AG04450 (cell line): ENCODE measurements at regions not wholly inside any gene's neighbourhood (a gene's known extent, or its start where the extent isn't known, plus 50 kb on each side); places are given as distances from the start of the nearest gene placed in this dataset.
A peak's percentile ranks its signal among the peaks of the same experiment; 100 is the strongest.

ENCODE experiments used
- CTCF ChIA-PET: fragments of 300-600, 350-600 bp; formaldehyde crosslinking; extraction: SDS; loops from one replicate; lab custom pipeline; 2022; ENCODE audit warnings: antibody characterized with exemption, inconsistent platforms; lab: Charles Lee
- POLR2A ChIA-PET: fragments of 350-600 bp; formaldehyde crosslinking; extraction: SDS; loops from one replicate; lab custom pipeline; 2021; ENCODE audit warnings: antibody characterized with exemption, inconsistent platforms; lab: Yijun Ruan, JAX
- DNase-seq: peaks from one replicate; pipeline ENCODE4 v3.0.0-alpha.2; 2011; ENCODE audit warnings: low read depth, low spot score
- H3K27ac ChIP-seq: one replicate; pipeline ENCODE4 v1.5.1; 2012; ENCODE audit warnings: low read depth, low read length, control low read depth
- H3K27me3 ChIP-seq: one replicate; pipeline ENCODE4 v1.6.0; 2012; ENCODE audit warnings: low read length; ENCODE audit not compliant: control insufficient read depth, insufficient read depth
- H3K4me3 ChIP-seq: 2 replicates; pipeline ENCODE4 v1.5.1; 2011; ENCODE audit warnings: mild to moderate bottlenecking, low read depth, low read length, control low read depth
- H3K9me3 ChIP-seq: 2 replicates; pipeline ENCODE4 v1.5.1; 2012; ENCODE audit warnings: low read length; ENCODE audit not compliant: control insufficient read depth, insufficient read depth
- TF ChIP-seq, protein P1 (sequence below): IDR thresholded peaks from 2 replicates; pipeline ENCODE4 v1.5.1; 2011; ENCODE audit warnings: low read depth, low read length, control low read depth, inconsistent platforms

DNA sequence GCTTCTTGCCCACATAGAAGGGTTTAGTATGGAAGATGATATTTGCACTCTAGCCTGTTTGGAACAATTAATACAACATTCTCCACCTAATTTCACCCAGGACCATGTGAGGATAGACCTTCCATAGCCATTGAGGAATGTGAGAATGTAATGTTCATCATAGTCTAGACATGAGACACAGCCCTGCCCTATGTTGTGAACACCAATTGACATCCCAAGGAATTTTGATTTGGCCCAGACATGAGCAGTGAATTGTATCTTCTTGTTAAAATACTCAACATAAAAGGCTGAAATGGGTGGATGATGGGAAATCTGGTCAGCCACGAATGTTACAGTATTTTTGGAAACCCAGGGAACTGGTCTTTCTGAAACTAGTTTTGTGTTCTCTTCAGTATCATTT, 892.3 kb upstream of the CHORDC1 start:
- H3K9me3 ChIP-seq = no peaks in the 10 kb centered on the region
- TF ChIP-seq, protein P1, sequence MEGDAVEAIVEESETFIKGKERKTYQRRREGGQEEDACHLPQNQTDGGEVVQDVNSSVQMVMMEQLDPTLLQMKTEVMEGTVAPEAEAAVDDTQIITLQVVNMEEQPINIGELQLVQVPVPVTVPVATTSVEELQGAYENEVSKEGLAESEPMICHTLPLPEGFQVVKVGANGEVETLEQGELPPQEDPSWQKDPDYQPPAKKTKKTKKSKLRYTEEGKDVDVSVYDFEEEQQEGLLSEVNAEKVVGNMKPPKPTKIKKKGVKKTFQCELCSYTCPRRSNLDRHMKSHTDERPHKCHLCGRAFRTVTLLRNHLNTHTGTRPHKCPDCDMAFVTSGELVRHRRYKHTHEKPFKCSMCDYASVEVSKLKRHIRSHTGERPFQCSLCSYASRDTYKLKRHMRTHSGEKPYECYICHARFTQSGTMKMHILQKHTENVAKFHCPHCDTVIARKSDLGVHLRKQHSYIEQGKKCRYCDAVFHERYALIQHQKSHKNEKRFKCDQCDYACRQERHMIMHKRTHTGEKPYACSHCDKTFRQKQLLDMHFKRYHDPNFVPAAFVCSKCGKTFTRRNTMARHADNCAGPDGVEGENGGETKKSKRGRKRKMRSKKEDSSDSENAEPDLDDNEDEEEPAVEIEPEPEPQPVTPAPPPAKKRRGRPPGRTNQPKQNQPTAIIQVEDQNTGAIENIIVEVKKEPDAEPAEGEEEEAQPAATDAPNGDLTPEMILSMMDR = no peak
- H3K27me3 ChIP-seq = no peaks in the 10 kb centered on the region
- ChIA-PET POLR2A (no interaction called here), CTCF (no interaction called here)
- H3K4me3 ChIP-seq = no peak overlapping the region
- no peak overlapping the region for H3K27ac ChIP-seq
- no peak for DNase-seq

DNA sequence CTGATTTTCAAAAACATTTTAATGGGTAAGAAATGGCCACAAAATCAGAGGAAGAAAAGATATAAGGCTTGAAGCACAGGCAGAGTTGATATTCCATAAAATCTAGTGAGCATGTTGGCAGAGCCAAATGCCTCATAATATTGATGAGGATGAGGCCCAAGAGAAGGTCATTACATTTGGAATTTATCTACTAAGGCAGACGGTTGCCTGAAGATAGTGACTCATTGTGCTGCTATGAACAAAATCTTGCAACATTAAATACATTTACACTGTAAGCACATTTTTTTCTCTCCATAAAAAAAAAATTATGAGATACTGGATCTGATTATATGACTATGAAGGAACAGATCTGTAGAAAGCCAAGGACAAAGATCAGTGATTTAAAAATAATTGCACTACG, 881.4 kb upstream of the CHORDC1 start:
- CTCF ChIA-PET = no interaction called here
- Histone ChIP-seq H3K9me3 (no peaks in the 10 kb centered on the region), H3K27me3 (no peaks in the 10 kb centered on the region), H3K4me3 (no peak overlapping the region), H3K27ac (no peak overlapping the region)
- POLR2A ChIA-PET = no interaction called here
- TF ChIP-seq, protein P1 = no peak
- DNase-seq = peak; percentile 29

DNA sequence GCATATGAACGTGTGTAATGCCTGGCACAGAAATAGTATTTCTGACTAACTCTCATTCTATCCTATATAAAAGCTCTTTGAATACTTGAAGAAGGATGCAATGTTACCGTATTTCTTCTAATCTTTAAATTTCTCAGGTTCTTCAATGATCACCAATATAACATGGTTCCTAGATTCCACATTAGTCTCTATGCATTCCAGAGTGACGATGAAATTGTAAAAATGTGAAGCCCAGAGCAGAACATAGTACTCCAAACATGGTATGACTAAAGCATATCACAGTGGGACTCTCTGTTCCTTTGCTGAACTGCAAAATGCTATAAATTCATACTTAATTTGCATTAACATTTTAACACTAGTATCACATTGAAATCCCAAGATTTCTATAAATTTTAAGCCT, 877.6 kb upstream of the CHORDC1 start:
- CTCF ChIA-PET = interaction anchor here (0.7 kb wide), 1 partner anchor 510 kb away, joined by 6 read pairs; no protein-coding TSS in a partner anchor
- no peak for DNase-seq
- no peaks in the 10 kb centered on the region for H3K9me3 ChIP-seq
- POLR2A ChIA-PET = no interaction called here
- H3K27ac ChIP-seq = no peak overlapping the region
- H3K4me3 ChIP-seq = no peak overlapping the region
- H3K27me3 ChIP-seq = no peaks in the 10 kb centered on the region
- TF ChIP-seq, protein P1 = no peak

GRCh38 chr11:91097083-91097482, 874.2 kb upstream of the CHORDC1 start:
- no peaks in the 10 kb centered on the region for H3K9me3 ChIP-seq
- POLR2A ChIA-PET = no interaction called here
- TF ChIP-seq, protein P1 = no peak
- DNase-seq = no peak
- H3K27ac ChIP-seq = no peak overlapping the region
- H3K27me3 ChIP-seq = no peaks in the 10 kb centered on the region
- CTCF ChIA-PET = interaction anchor here (0.7 kb wide), 1 partner anchor 1722 kb away, joined by 3 read pairs; no protein-coding TSS in a partner anchor
- no peak overlapping the region for H3K4me3 ChIP-seq

GRCh38 chr11:91093141-91093540, 870.3 kb upstream of the CHORDC1 start:
- DNase-seq = no peak
- Histone ChIP-seq H3K4me3 (no peak overlapping the region), H3K27ac (no peak overlapping the region), H3K27me3 (no peaks in the 10 kb centered on the region), H3K9me3 (no peaks in the 10 kb centered on the region)
- POLR2A ChIA-PET = no interaction called here
- TF ChIP-seq, protein P1 = no peak
- CTCF ChIA-PET = no interaction called here
